ENCODE measurements at regions not wholly inside any gene's neighbourhood (a gene's known extent, or its start where the extent isn't known, plus 50 kb on each side); places are given as distances from the start of the nearest gene placed in this dataset.

DNA sequence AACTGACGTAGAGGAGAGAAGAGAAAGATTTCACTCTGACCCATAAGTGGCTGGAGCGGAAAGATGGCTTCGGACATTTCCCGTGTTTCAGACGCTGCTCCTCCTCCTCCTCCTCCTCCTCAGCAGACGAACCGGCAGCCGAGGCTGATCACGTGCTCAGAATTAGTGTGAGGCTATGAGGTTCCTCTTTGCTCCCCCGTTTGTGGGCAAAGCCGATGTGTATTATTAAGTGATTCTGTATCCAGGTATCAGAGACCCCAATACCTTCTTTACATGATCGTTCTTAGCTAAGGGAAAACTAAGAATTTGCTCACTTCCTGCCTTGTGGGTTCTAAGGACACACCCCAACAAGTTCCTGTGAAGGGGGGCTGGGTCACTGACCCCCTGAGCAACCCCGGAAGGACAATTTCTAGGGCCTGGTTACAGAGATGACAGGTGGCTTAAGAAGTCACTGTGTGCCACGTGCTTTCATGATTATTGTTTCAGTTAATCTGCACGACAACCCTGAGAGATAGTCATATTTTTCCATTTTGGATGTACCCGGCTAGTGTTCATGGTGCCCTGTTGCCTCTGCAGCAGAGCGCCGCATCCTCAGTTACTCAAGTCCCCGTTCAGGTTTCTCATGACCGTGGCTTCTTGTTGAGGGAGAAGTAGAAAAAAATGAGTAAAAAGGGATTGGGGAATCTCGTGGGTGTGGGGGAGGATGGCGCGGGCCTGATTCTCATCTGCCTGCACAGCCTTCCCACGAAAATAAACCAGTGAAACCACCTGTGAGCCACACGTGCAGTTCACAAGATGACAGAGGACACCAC lies 671.8 kb downstream of the QKI start:
- no peaks in the 10 kb centered on the region for H3K36me3 ChIP-seq (replicated peaks in 1 of 2; ENCODE audit: control insufficient read depth in 1 of 2, insufficient read depth in 2 of 2, low read length in 2 of 2)
- CTCF ChIA-PET (ENCODE audit: low intra/inter-chr PET ratio, low total read pairs): no interaction called here
- DNase-seq (ENCODE audit: low spot score): no peak
- no peak overlapping the region for H3K4me2 ChIP-seq (ENCODE audit: low read depth, low read length)
- intact Hi-C loops (cut with micrococcal nuclease; ENCODE audit: unreplicated experiment): no loop called here
- TF ChIP-seq, protein P1, sequence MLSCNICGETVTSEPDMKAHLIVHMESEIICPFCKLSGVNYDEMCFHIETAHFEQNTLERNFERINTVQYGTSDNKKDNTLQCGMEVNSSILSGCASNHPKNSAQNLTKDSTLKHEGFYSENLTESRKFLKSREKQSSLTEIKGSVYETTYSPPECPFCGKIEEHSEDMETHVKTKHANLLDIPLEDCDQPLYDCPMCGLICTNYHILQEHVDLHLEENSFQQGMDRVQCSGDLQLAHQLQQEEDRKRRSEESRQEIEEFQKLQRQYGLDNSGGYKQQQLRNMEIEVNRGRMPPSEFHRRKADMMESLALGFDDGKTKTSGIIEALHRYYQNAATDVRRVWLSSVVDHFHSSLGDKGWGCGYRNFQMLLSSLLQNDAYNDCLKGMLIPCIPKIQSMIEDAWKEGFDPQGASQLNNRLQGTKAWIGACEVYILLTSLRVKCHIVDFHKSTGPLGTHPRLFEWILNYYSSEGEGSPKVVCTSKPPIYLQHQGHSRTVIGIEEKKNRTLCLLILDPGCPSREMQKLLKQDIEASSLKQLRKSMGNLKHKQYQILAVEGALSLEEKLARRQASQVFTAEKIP (CRISPR knock-in tag; IDR thresholded peaks at IDR 0.05; ENCODE audit: borderline replicate concordance): no peak
- TF ChIP-seq, protein P2, sequence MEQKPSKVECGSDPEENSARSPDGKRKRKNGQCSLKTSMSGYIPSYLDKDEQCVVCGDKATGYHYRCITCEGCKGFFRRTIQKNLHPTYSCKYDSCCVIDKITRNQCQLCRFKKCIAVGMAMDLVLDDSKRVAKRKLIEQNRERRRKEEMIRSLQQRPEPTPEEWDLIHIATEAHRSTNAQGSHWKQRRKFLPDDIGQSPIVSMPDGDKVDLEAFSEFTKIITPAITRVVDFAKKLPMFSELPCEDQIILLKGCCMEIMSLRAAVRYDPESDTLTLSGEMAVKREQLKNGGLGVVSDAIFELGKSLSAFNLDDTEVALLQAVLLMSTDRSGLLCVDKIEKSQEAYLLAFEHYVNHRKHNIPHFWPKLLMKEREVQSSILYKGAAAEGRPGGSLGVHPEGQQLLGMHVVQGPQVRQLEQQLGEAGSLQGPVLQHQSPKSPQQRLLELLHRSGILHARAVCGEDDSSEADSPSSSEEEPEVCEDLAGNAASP (CRISPR knock-in tag; IDR thresholded peaks at IDR 0.05; ENCODE audit: borderline replicate concordance): no peak
- TF ChIP-seq, protein P3, sequence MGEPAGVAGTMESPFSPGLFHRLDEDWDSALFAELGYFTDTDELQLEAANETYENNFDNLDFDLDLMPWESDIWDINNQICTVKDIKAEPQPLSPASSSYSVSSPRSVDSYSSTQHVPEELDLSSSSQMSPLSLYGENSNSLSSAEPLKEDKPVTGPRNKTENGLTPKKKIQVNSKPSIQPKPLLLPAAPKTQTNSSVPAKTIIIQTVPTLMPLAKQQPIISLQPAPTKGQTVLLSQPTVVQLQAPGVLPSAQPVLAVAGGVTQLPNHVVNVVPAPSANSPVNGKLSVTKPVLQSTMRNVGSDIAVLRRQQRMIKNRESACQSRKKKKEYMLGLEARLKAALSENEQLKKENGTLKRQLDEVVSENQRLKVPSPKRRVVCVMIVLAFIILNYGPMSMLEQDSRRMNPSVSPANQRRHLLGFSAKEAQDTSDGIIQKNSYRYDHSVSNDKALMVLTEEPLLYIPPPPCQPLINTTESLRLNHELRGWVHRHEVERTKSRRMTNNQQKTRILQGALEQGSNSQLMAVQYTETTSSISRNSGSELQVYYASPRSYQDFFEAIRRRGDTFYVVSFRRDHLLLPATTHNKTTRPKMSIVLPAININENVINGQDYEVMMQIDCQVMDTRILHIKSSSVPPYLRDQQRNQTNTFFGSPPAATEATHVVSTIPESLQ (CRISPR knock-in tag; conservative IDR thresholded peaks at IDR 0.05): no peak
- H3K9ac ChIP-seq (ENCODE audit: insufficient read depth, low read depth, low read length): no peak overlapping the region
- no peaks in the 10 kb centered on the region for H3K9me3 ChIP-seq (ENCODE audit: low read length)
- 34% methylated on average over 25 of the region's 25 CpGs for WGBS (ENCODE audit: low lambda C conversion rate)
- no TSS peak for BruUV-seq (replicated peaks)
- H3K27ac ChIP-seq (ENCODE audit: extremely low read length, insufficient read depth, low read length): no peak overlapping the region
- H3K4me3 ChIP-seq (replicated peaks in 1 of 3; ENCODE audit: insufficient read depth in 1 of 3, low read depth in 2 of 3, low read length in 3 of 3): no peak overlapping the region
- in situ Hi-C loops (cut with HindIII; ENCODE audit: extremely low pct_ligation_motif_present, low pct_unique_long_range_greater_than_20kb): no loop called here
- no peak for FAIRE-seq
- POLR2A ChIA-PET: interaction anchor here (0.6 kb wide), 1 partner anchor 8 kb away, joined by 3 read pairs; no protein-coding TSS in a partner anchor
- no peak overlapping the region for H2AFZ ChIP-seq (ENCODE audit: low read length)
- no peaks in the 10 kb centered on the region for H4K20me1 ChIP-seq (ENCODE audit: insufficient read depth, low read length)
- H3K4me1 ChIP-seq (ENCODE audit: insufficient read depth, low read length): no peaks in the 10 kb centered on the region
- no peak for ATAC-seq
- H3K27me3 ChIP-seq (ENCODE audit: control insufficient read depth in 1 of 2, insufficient read depth in 2 of 2, low read length in 2 of 2): peaks cover 0 to 17% of the 10 kb centered on the region in 2 experiments; a peak in 2 of 5 replicates
- no peaks in the 10 kb centered on the region for H3K79me2 ChIP-seq (ENCODE audit: insufficient read depth, low read length)

All from HepG2 (cell line).